GF-D8 (cell line): ENCODE measurements at regions not wholly inside any gene's neighbourhood (a gene's known extent, or its start where the extent isn't known, plus 50 kb on each side); places are given as distances from the start of the nearest gene placed in this dataset.
A peak's percentile ranks its signal among the peaks of the same experiment; 100 is the strongest.
"Not testable (repeated sequence)": the region's sequence is repeated elsewhere in the genome, so short reads cannot be mapped to it uniquely, and the experiment has no call there.

Experiments used
- DNase-seq: peaks from one replicate; lab custom pipeline; 2025; lab: John Stamatoyannopoulos, UW

- DNase-seq: not testable (repeated sequence)
Observed at GRCh38 chr11:134588460-134589110, 176.5 kb upstream of the B3GAT1 start.

GRCh38 chr11:134587345-134587744, 175.3 kb upstream of the B3GAT1 start:
- DNase-seq: no peak

GRCh38 chr11:134586726-134587125, 174.7 kb upstream of the B3GAT1 start:
- DNase-seq: no peak

GRCh38 chr11:134585666-134586610, 173.9 kb upstream of the B3GAT1 start:
- DNase-seq: no peak

GRCh38 chr11:134584706-134585445, 172.8 kb upstream of the B3GAT1 start:
- no peak for DNase-seq

- DNase-seq: no peak
Observed at GRCh38 chr11:134584001-134584561, 172.0 kb upstream of the B3GAT1 start.

- DNase-seq: peak; percentile 82
Observed at GRCh38 chr11:134583397-134583990, 171.5 kb upstream of the B3GAT1 start.

GRCh38 chr11:134582770-134583095, 170.7 kb upstream of the B3GAT1 start:
- no peak for DNase-seq

GRCh38 chr11:134581966-134582769, 170.1 kb upstream of the B3GAT1 start:
- DNase-seq: no peak

- no peak for DNase-seq
Observed at GRCh38 chr11:134581121-134581626, 169.1 kb upstream of the B3GAT1 start.

- no peak for DNase-seq
Observed at GRCh38 chr11:134580610-134580975, 168.6 kb upstream of the B3GAT1 start.

GRCh38 chr11:134579724-134580609, 167.9 kb upstream of the B3GAT1 start:
- DNase-seq: no peak

- no peak for DNase-seq
Observed at GRCh38 chr11:134578807-134579723, 167.0 kb upstream of the B3GAT1 start.

GRCh38 chr11:134577751-134578395, 165.8 kb upstream of the B3GAT1 start:
- DNase-seq: no peak

GRCh38 chr11:134576721-134577171, 164.7 kb upstream of the B3GAT1 start:
- no peak for DNase-seq

- no peak for DNase-seq
Observed at GRCh38 chr11:134576286-134576685, 164.2 kb upstream of the B3GAT1 start.

- no peak for DNase-seq
Observed at GRCh38 chr11:134575504-134576230, 163.6 kb upstream of the B3GAT1 start.
